Osteoblast (primary cell): ENCODE measurements at regions not wholly inside any gene's neighbourhood (a gene's known extent, or its start where the extent isn't known, plus 50 kb on each side); places are given as distances from the start of the nearest gene placed in this dataset.

Source experiments
- DNase-seq: peaks from one replicate; pipeline ENCODE4 v3.0.0; 2011; ENCODE audit warnings: low spot score, mixed read lengths; ENCODE audit not compliant: insufficient read length; ENCODE audit errors: missing footprints
- H2AFZ ChIP-seq: 2 replicates; pipeline ENCODE4 v1.6.0; 2011; ENCODE audit warnings: mild to moderate bottlenecking, low read length
- H3K27ac ChIP-seq: 2 replicates; pipeline ENCODE4 v1.5.1; 2011; ENCODE audit warnings: mild to moderate bottlenecking, low read depth, low read length, moderate library complexity
- H3K27me3 ChIP-seq: 2 replicates; pipeline ENCODE4 v1.6.0; 2012; ENCODE audit warnings: mild to moderate bottlenecking, control low read depth, inconsistent platforms, low read length, moderate library complexity; ENCODE audit not compliant: insufficient read depth
- H3K36me3 ChIP-seq: 2 replicates; pipeline ENCODE4 v1.5.1; 2011; ENCODE audit warnings: mild to moderate bottlenecking, low read length, control low read depth, moderate library complexity; ENCODE audit not compliant: insufficient read depth
- H3K4me1 ChIP-seq: 2 replicates; pipeline ENCODE4 v1.5.1; 2011; ENCODE audit warnings: mild to moderate bottlenecking, low read length, control low read depth, moderate library complexity; ENCODE audit not compliant: insufficient read depth
- H3K4me2 ChIP-seq: 2 replicates; pipeline ENCODE4 v1.6.0; 2011; ENCODE audit warnings: mild to moderate bottlenecking, low read length; ENCODE audit not compliant: insufficient read depth
- H3K4me3 ChIP-seq: fragments of 200-600 bp; sonication (generic); 3 replicates; pipeline ENCODE4 v1.5.1; 2012; ENCODE audit warnings: mild to moderate bottlenecking, low read length, inconsistent platforms; ENCODE audit not compliant: insufficient read depth
- H3K79me2 ChIP-seq: 2 replicates; pipeline ENCODE4 v1.6.0; 2012; ENCODE audit warnings: mild to moderate bottlenecking, low read length, control low read depth, inconsistent platforms; ENCODE audit not compliant: insufficient read depth
- H3K9me3 ChIP-seq: 2 replicates; pipeline ENCODE4 v1.5.1; 2011; ENCODE audit warnings: low read depth, low read length, control low read depth
- H4K20me1 ChIP-seq: 2 replicates; pipeline ENCODE4 v1.6.0; 2012; ENCODE audit warnings: mild to moderate bottlenecking, low read length, control low read depth; ENCODE audit not compliant: insufficient read depth
- TF ChIP-seq, protein P1 (sequence below): IDR thresholded peaks from 2 replicates; pipeline ENCODE4 v1.5.1; 2011; ENCODE audit warnings: mild to moderate bottlenecking, low read depth, low read length, moderate library complexity; ENCODE audit errors: extremely low read depth

GRCh38 chr5:125002727-125003598 lies 256.5 kb upstream of the ZNF608 start:
- Histone ChIP-seq H3K4me2 (no peak overlapping the region), H3K4me1 (peaks cover 1% of the 10 kb centered on the region), H3K4me3 (no peak overlapping the region), H2AFZ (no peak overlapping the region), H3K79me2 (no peaks in the 10 kb centered on the region), H3K27ac (no peak overlapping the region), H3K36me3 (no peaks in the 10 kb centered on the region), H3K9me3 (no peaks in the 10 kb centered on the region), H4K20me1 (no peaks in the 10 kb centered on the region), H3K27me3 (no peaks in the 10 kb centered on the region)
- DNase-seq, result no peak
- TF ChIP-seq, protein P1, sequence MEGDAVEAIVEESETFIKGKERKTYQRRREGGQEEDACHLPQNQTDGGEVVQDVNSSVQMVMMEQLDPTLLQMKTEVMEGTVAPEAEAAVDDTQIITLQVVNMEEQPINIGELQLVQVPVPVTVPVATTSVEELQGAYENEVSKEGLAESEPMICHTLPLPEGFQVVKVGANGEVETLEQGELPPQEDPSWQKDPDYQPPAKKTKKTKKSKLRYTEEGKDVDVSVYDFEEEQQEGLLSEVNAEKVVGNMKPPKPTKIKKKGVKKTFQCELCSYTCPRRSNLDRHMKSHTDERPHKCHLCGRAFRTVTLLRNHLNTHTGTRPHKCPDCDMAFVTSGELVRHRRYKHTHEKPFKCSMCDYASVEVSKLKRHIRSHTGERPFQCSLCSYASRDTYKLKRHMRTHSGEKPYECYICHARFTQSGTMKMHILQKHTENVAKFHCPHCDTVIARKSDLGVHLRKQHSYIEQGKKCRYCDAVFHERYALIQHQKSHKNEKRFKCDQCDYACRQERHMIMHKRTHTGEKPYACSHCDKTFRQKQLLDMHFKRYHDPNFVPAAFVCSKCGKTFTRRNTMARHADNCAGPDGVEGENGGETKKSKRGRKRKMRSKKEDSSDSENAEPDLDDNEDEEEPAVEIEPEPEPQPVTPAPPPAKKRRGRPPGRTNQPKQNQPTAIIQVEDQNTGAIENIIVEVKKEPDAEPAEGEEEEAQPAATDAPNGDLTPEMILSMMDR, result no peak

GRCh38 chr5:125004009-125004408 lies 257.6 kb upstream of the ZNF608 start:
- no peaks in the 10 kb centered on the region for H3K9me3 ChIP-seq
- H3K4me3 ChIP-seq, result no peak overlapping the region
- no peaks in the 10 kb centered on the region for H3K27me3 ChIP-seq
- H4K20me1 ChIP-seq, result no peaks in the 10 kb centered on the region
- no peaks in the 10 kb centered on the region for H3K4me1 ChIP-seq
- no peak overlapping the region for H3K4me2 ChIP-seq
- H3K79me2 ChIP-seq, result no peaks in the 10 kb centered on the region
- no peak for DNase-seq
- TF ChIP-seq, protein P1, result no peak
- H3K36me3 ChIP-seq, result no peaks in the 10 kb centered on the region
- no peak overlapping the region for H3K27ac ChIP-seq
- no peak overlapping the region for H2AFZ ChIP-seq

GRCh38 chr5:125005266-125005665 lies 258.8 kb upstream of the ZNF608 start:
- Histone ChIP-seq H3K4me1 (no peaks in the 10 kb centered on the region), H3K9me3 (no peaks in the 10 kb centered on the region), H4K20me1 (no peaks in the 10 kb centered on the region), H3K4me2 (no peak overlapping the region), H3K27me3 (no peaks in the 10 kb centered on the region), H3K27ac (no peak overlapping the region), H3K79me2 (no peaks in the 10 kb centered on the region), H2AFZ (no peak overlapping the region), H3K36me3 (no peaks in the 10 kb centered on the region), H3K4me3 (no peak overlapping the region)
- DNase-seq, result no peak
- TF ChIP-seq, protein P1, result no peak

GRCh38 chr5:125006011-125006685 lies 259.7 kb upstream of the ZNF608 start:
- H3K27ac ChIP-seq, result no peak overlapping the region
- no peaks in the 10 kb centered on the region for H3K27me3 ChIP-seq
- no peaks in the 10 kb centered on the region for H3K4me1 ChIP-seq
- H2AFZ ChIP-seq, result no peak overlapping the region
- no peak overlapping the region for H3K4me2 ChIP-seq
- H3K9me3 ChIP-seq, result no peaks in the 10 kb centered on the region
- H4K20me1 ChIP-seq, result no peaks in the 10 kb centered on the region
- no peaks in the 10 kb centered on the region for H3K36me3 ChIP-seq
- TF ChIP-seq, protein P1, result no peak
- no peak overlapping the region for H3K4me3 ChIP-seq
- H3K79me2 ChIP-seq, result no peaks in the 10 kb centered on the region
- no peak for DNase-seq
